CD4-positive, alpha-beta T cell treated with Interleukin-4 for 1 hour (primary cell): ENCODE measurements at regions not wholly inside any gene's neighbourhood (a gene's known extent, or its start where the extent isn't known, plus 50 kb on each side); places are given as distances from the start of the nearest gene placed in this dataset.
"Not testable (repeated sequence)": the region's sequence is repeated elsewhere in the genome, so short reads cannot be mapped to it uniquely, and the experiment has no call there.

ENCODE experiments used
- DNase-seq, 2 donors: peaks; one replicate each; pipeline ENCODE4 v3.0.0-alpha.2; 2020 to 2022

DNA sequence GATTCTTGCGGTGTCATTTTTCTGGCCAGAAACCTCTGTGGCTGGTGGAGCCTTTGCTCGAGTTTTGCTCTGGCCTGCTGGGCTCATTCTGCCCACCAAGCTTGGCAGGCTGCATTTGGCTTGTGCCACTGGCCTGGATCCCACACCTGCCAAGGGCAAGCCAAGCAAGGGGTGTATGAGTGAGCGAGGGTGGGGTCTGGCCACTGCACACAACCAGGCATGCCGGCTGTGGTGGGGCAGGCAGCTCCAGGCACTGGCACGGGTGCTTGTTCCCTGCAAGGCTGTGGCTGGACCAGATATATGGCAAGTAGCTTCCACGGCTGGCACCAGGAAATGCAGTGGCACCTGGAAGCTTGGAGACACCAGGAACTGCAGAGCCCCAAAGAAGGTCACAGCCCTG, 68.6 kb upstream of the PPP3CA start:
- no peak for DNase-seq

DNA sequence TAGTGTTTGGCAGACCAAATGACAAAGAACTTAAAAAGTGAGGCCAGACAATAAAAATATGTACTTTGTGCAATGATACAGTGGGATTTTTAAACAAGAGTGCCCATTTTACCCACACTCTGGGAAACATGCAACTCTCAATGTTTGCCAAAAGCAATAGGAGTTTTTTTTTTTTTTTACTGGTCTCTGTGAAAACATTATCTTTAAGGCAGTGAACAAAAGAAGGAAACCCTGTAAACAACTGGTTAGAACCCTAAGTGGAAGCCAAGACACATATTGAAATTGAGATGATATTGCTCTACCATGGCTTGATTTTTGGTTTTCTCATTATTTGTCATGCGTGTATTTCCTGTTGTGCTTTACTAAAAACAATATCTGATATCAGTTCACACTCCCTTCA, 67.2 kb upstream of the PPP3CA start:
- DNase-seq: no peak

DNA sequence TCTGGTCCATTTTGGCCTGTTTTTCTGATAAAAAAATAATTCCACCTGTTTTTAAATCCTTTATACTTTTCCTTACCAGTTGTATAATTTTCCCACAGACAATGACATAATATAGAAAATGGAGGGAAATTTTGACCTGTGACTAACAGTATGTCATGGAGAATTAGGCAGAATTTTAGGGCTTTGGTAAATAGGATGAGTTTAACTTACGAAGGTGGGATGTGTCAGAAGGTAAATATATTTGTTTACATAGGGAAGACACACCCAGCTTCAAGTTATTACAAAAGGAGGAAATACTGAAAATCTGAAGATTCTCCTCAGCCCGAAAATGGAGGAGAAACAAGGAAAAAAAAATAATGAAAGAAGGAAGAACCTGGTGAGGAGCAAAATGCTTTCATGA, 64.6 kb upstream of the PPP3CA start:
- no peak for DNase-seq

DNA sequence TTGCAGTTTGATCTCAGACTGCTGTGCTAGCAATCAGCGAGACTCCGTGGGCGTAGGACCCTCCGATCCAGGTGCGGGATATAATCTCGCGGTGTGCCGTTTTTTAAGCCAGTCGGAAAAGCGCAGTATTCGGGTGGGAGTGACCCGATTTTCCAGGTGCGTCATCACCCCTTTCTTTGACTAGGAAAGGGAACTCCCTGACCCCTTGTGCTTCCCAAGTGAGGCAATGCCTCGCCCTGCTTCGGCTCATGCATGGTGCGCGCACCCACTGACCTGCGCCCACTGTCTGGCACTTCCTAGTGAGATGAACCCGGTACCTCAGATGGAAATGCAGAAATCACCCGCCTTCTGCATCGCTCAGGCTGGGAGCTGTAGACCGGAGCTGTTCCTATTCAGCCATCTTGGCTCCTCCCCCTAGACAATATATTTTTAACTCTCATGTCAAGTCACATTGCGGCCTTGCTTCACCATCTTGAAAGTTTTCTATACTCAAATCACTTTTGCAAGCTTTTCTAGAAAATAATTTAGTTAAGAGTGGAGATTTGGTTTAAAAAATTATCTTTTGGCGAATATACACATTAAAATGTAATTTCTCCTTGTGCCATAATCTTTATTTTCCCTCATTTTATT, 64.1 kb upstream of the PPP3CA start:
- DNase-seq: not testable (repeated sequence)

DNA sequence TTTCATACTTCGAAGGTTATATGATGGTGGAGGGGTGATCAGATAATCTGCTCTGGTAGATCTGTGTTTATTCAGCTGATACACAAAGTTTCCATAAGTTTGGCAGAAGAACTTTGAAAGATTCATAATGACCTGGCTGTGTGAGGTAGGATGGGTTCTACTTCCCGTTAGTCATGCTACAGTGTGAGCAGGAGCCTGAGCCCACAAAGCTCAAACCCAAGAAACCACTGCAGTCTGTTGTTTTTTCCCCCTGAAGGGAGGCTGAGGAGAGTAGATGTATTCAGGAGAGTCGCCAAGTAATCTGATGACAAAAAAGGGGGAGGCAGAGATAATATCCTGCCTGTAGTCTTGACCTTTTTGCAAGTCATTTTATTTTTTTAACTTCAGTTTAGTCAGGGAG, 52.8 kb upstream of the PPP3CA start:
- no peak for DNase-seq

DNA sequence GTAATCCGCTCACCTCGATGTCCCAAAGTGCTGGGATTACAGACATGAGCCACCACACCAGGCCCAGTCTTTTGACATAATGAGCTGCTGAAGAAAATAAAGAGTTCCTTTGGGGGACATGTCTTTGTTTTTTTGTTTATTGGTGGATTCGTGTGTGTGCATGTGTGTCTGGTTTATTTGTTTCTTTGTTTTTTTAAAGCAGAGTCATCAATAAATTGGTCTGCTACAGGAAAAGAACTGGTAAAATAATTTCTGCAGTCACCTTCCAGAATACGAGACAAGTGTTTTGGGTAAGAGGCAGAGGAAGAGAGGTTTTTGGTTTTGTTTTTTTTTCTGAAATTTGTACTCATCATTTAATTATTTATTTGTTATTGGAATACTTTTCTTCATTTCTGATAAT, 51.5 kb upstream of the PPP3CA start:
- no peak for DNase-seq
